SU-DHL-6 (cell line): ENCODE measurements at regions not wholly inside any gene's neighbourhood (a gene's known extent, or its start where the extent isn't known, plus 50 kb on each side); places are given as distances from the start of the nearest gene placed in this dataset.

Experiments used
- CTCF ChIP-seq: fragments of 200-600 bp; sonication (generic); IDR thresholded peaks from one replicate; pipeline ENCODE4 v1.5.1; 2017; ENCODE audit warnings: antibody characterized with exemption, mild to moderate bottlenecking, low read length, moderate library complexity; ENCODE audit not compliant: insufficient read depth, poor library complexity, severe bottlenecking
- EZH2phosphoT487 ChIP-seq: fragments of 200-600 bp; sonication (generic), shearing (Covaris generic); conservative IDR thresholded peaks from 2 replicates; pipeline ENCODE4 v1.6.1; 2018; ENCODE audit warnings: mild to moderate bottlenecking, antibody characterized with exemption, low read length, moderate library complexity, mixed read lengths

GRCh38 chr1:29900104-29900679 lies 663.9 kb downstream of the PTPRU start:
- TF ChIP-seq CTCF (no peak), EZH2phosphoT487 (no peak)
